Uterus (tissue), 3 donors: ENCODE measurements at regions not wholly inside any gene's neighbourhood (a gene's known extent, or its start where the extent isn't known, plus 50 kb on each side); places are given as distances from the start of the nearest gene placed in this dataset.

Source experiments
- DNase-seq, 2 donors: peaks; one replicate each; pipeline ENCODE4 v3.0.0-alpha.2; 2019 to 2020
- H3K27ac ChIP-seq, 2 donors: fragments of 200-600 bp; sonication (generic); 1 replicate in 1 of 2; 2 replicates in 1 of 2; pipeline ENCODE4 v1.5.1; 2016 to 2018
- H3K27me3 ChIP-seq, 2 donors: fragments of 200-600 bp; sonication (generic); one replicate each; pipeline ENCODE4 v1.5.1; 2018 to 2019; ENCODE audit warnings: control low read depth in 1 of 2
- H3K36me3 ChIP-seq, 2 donors: fragments of 200-600 bp; sonication (generic); one replicate each; pipeline ENCODE4 v1.5.1; 2019; ENCODE audit warnings: control low read depth in 1 of 2
- H3K4me1 ChIP-seq, 2 donors: fragments of 200-600 bp; sonication (generic); one replicate each; pipeline ENCODE4 v1.5.1; 2018 to 2019; ENCODE audit warnings: control low read depth in 1 of 2
- H3K4me3 ChIP-seq, 2 donors: fragments of 200-600 bp; sonication (generic); 1 replicate in 1 of 2; 2 replicates in 1 of 2; pipeline ENCODE4 v1.5.1; 2018 to 2019; ENCODE audit warnings: mild to moderate bottlenecking in 1 of 2
- H3K9me3 ChIP-seq, 2 donors: fragments of 200-600 bp; sonication (generic); one replicate each; pipeline ENCODE4 v1.5.1; 2019; ENCODE audit warnings: control low read depth in 1 of 2
- CTCF ChIP-seq, 4 experiments: fragments of 200-600 bp in 2 of 4; fragments of 450-650 bp in 2 of 4; sonication (generic) in 2 of 4; IDR thresholded peaks; one replicate each; pipeline ENCODE4 v1.5.1; 2016 to 2019; ENCODE audit warnings: antibody characterized with exemption in 4 of 4, mild to moderate bottlenecking in 2 of 4, moderate library complexity in 1 of 4
- POLR2A ChIP-seq, 2 donors: fragments of 450-650 bp; IDR thresholded peaks; one replicate each; pipeline ENCODE4 v1.6.1; 2016; ENCODE audit warnings: antibody characterized with exemption in 2 of 2, mild to moderate bottlenecking in 1 of 2, moderate library complexity in 1 of 2
- intact Hi-C: fragments of 100-400 bp; cut with DNase I; formaldehyde crosslinking; loops from one replicate; pipeline ENCODE4 v1.15.1; 2023; ENCODE audit warnings: low total_unique reads
- donor health status: DM: yes; HTN: yes; CAD: no.

- Histone ChIP-seq H3K27ac (no peak overlapping the region), H3K36me3 (no peaks in the 10 kb centered on the region), H3K4me3 (no peak overlapping the region), H3K27me3 (no peaks in the 10 kb centered on the region), H3K4me1 (no peaks in the 10 kb centered on the region), H3K9me3 (no peaks in the 10 kb centered on the region)
- intact Hi-C loops, result no loop called here
- TF ChIP-seq POLR2A (IDR thresholded peaks at IDR 0.05) (no peak), CTCF (IDR thresholded peaks at IDR 0.05) (no peak)
- no peak for DNase-seq
Measured at GRCh38 chr14:26791117-26791806, 193.4 kb upstream of the NOVA1 start.

- TF ChIP-seq POLR2A (IDR thresholded peaks at IDR 0.05), result no peak
- no peak for TF ChIP-seq CTCF (IDR thresholded peaks at IDR 0.05)
- Histone ChIP-seq H3K4me1 (no peaks in the 10 kb centered on the region), H3K27me3 (no peaks in the 10 kb centered on the region), H3K4me3 (no peak overlapping the region), H3K27ac (no peak overlapping the region), H3K36me3 (no peaks in the 10 kb centered on the region), H3K9me3 (no peaks in the 10 kb centered on the region)
- intact Hi-C loops, result no loop called here
- DNase-seq, result no peak
Measured at GRCh38 chr14:26794731-26795130, 196.9 kb upstream of the NOVA1 start.

- DNase-seq, result no peak
- Histone ChIP-seq H3K27me3 (no peaks in the 10 kb centered on the region), H3K4me3 (no peak overlapping the region), H3K27ac (no peak overlapping the region), H3K4me1 (no peaks in the 10 kb centered on the region), H3K36me3 (no peaks in the 10 kb centered on the region), H3K9me3 (no peaks in the 10 kb centered on the region)
- TF ChIP-seq POLR2A (IDR thresholded peaks at IDR 0.05) (no peak), CTCF (IDR thresholded peaks at IDR 0.05) (no peak)
- intact Hi-C loops, result no loop called here
Measured at GRCh38 chr14:26808407-26808806, 210.6 kb upstream of the NOVA1 start.

- H3K4me1 ChIP-seq, result no peaks in the 10 kb centered on the region
- no peaks in the 10 kb centered on the region for H3K36me3 ChIP-seq
- intact Hi-C loops, result no loop called here
- DNase-seq, result no peak
- H3K27me3 ChIP-seq, result no peaks in the 10 kb centered on the region
- H3K27ac ChIP-seq, result no peak overlapping the region
- no peaks in the 10 kb centered on the region for H3K9me3 ChIP-seq
- no peak overlapping the region for H3K4me3 ChIP-seq
- TF ChIP-seq POLR2A (IDR thresholded peaks at IDR 0.05), result no peak
- TF ChIP-seq CTCF (IDR thresholded peaks at IDR 0.05), result no peak
Measured at GRCh38 chr14:26810631-26811030, 212.8 kb upstream of the NOVA1 start.

GRCh38 chr14:26811756-26812305, 214.0 kb upstream of the NOVA1 start:
- Histone ChIP-seq H3K36me3 (no peaks in the 10 kb centered on the region), H3K4me3 (no peak overlapping the region), H3K9me3 (no peaks in the 10 kb centered on the region), H3K27ac (no peak overlapping the region), H3K27me3 (no peaks in the 10 kb centered on the region), H3K4me1 (no peaks in the 10 kb centered on the region)
- intact Hi-C loops, result no loop called here
- TF ChIP-seq POLR2A (IDR thresholded peaks at IDR 0.05), result no peak
- no peak for DNase-seq
